ENCODE measurements at regions not wholly inside any gene's neighbourhood (a gene's known extent, or its start where the extent isn't known, plus 50 kb on each side); places are given as distances from the start of the nearest gene placed in this dataset.

DNA sequence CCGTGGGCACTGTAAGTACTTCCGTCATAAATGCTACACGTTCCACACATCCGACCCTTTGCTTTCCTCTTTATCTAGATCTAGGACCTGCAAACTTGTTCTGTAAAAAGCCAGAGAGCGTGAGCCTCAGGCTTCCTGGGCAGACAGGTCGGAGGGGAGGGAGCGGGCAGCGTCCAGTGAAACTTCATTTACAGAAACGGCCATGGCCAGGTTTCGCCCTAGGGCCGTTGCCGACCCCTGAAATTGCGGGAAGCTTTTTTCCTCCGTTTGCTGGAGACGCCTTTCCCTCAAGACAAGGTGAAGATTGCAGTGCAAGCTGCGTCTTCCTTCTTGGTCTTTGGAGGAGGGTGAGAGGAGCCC, 155.4 kb downstream of the DLL1 start:
- TF ChIP-seq, protein P1, sequence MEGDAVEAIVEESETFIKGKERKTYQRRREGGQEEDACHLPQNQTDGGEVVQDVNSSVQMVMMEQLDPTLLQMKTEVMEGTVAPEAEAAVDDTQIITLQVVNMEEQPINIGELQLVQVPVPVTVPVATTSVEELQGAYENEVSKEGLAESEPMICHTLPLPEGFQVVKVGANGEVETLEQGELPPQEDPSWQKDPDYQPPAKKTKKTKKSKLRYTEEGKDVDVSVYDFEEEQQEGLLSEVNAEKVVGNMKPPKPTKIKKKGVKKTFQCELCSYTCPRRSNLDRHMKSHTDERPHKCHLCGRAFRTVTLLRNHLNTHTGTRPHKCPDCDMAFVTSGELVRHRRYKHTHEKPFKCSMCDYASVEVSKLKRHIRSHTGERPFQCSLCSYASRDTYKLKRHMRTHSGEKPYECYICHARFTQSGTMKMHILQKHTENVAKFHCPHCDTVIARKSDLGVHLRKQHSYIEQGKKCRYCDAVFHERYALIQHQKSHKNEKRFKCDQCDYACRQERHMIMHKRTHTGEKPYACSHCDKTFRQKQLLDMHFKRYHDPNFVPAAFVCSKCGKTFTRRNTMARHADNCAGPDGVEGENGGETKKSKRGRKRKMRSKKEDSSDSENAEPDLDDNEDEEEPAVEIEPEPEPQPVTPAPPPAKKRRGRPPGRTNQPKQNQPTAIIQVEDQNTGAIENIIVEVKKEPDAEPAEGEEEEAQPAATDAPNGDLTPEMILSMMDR (IDR thresholded peaks at IDR 0.05) = no peak
- TF ChIP-seq, protein P2, sequence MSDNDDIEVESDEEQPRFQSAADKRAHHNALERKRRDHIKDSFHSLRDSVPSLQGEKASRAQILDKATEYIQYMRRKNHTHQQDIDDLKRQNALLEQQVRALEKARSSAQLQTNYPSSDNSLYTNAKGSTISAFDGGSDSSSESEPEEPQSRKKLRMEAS (CRISPR knock-in tag; IDR thresholded peaks at IDR 0.05) = no peak
- TF ChIP-seq NR2C2 (CRISPR knock-in tag; IDR thresholded peaks at IDR 0.05) = no peak
- TF ChIP-seq SP1 (CRISPR knock-in tag; conservative IDR thresholded peaks at IDR 0.05) = no peak
- no peak for TF ChIP-seq CBFB (CRISPR knock-in tag; IDR thresholded peaks at IDR 0.05; ENCODE audit: low read depth)
- TF ChIP-seq HMGA2 (CRISPR knock-in tag; IDR thresholded peaks at IDR 0.05) = no peak
- no peak for TF ChIP-seq NR3C1 (CRISPR knock-in tag; conservative IDR thresholded peaks at IDR 0.05; ENCODE audit: low read depth)
- TF ChIP-seq JUN (CRISPR knock-in tag; IDR thresholded peaks at IDR 0.05) = no peak
- TF ChIP-seq ELF4 (CRISPR knock-in tag; IDR thresholded peaks at IDR 0.05; ENCODE audit: low read depth) = no peak
- no peak for TF ChIP-seq ZNF263 (CRISPR knock-in tag; IDR thresholded peaks at IDR 0.05; ENCODE audit: low read depth)
- TF ChIP-seq CREB1 (CRISPR knock-in tag; IDR thresholded peaks at IDR 0.05) = no peak
- TF ChIP-seq, protein P3, sequence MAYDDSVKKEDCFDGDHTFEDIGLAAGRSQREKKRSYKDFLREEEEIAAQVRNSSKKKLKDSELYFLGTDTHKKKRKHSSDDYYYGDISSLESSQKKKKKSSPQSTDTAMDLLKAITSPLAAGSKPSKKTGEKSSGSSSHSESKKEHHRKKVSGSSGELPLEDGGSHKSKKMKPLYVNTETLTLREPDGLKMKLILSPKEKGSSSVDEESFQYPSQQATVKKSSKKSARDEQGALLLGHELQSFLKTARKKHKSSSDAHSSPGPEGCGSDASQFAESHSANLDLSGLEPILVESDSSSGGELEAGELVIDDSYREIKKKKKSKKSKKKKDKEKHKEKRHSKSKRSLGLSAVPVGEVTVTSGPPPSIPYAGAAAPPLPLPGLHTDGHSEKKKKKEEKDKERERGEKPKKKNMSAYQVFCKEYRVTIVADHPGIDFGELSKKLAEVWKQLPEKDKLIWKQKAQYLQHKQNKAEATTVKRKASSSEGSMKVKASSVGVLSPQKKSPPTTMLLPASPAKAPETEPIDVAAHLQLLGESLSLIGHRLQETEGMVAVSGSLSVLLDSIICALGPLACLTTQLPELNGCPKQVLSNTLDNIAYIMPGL (CRISPR knock-in tag; IDR thresholded peaks at IDR 0.05) = no peak
- no peak for TF ChIP-seq MYBL2 (CRISPR knock-in tag; IDR thresholded peaks at IDR 0.05)
- no peak for TF ChIP-seq SMAD4 (CRISPR knock-in tag; IDR thresholded peaks at IDR 0.05)

All from WTC11 (cell line).